ENCODE measurements at regions not wholly inside any gene's neighbourhood (a gene's known extent, or its start where the extent isn't known, plus 50 kb on each side); places are given as distances from the start of the nearest gene placed in this dataset.

GRCh38 chr11:81270686-81271085 is 1463.0 kb downstream of the FAM181B start:
- DNase-seq (ENCODE audit: low read depth in 1 of 2, low spot score in 1 of 2): no peak
- no peaks in the 10 kb centered on the region for H3K4me1 ChIP-seq (ENCODE audit: low read depth)
- no peak overlapping the region for H3K27ac ChIP-seq
- no peak overlapping the region for H3K4me3 ChIP-seq
- H3K9me3 ChIP-seq (ENCODE audit: low read depth): no peaks in the 10 kb centered on the region
- no peaks in the 10 kb centered on the region for H3K27me3 ChIP-seq
- no peak for TF ChIP-seq CTCF (IDR thresholded peaks at IDR 0.05; ENCODE audit: low read depth, low read length)
- H3K36me3 ChIP-seq: no peaks in the 10 kb centered on the region

- Histone ChIP-seq H3K9me3 (ENCODE audit: low read depth) (no peaks in the 10 kb centered on the region), H3K4me1 (ENCODE audit: low read depth) (peaks cover 2% of the 10 kb centered on the region), H3K36me3 (no peaks in the 10 kb centered on the region), H3K4me3 (no peak overlapping the region), H3K27ac (no peak overlapping the region), H3K27me3 (no peaks in the 10 kb centered on the region)
- no peak for TF ChIP-seq CTCF (IDR thresholded peaks at IDR 0.05; ENCODE audit: low read depth, low read length)
- DNase-seq (ENCODE audit: low read depth in 1 of 2, low spot score in 1 of 2): no peak
These were observed 1466.4 kb downstream of the FAM181B start for GRCh38 chr11:81267246-81267645.

GRCh38 chr11:81259471-81259870 is 1474.2 kb downstream of the FAM181B start:
- Histone ChIP-seq H3K27me3 (no peaks in the 10 kb centered on the region), H3K36me3 (no peaks in the 10 kb centered on the region), H3K9me3 (ENCODE audit: low read depth) (no peaks in the 10 kb centered on the region), H3K27ac (no peak overlapping the region), H3K4me3 (no peak overlapping the region), H3K4me1 (ENCODE audit: low read depth) (peaks cover 9% of the 10 kb centered on the region)
- TF ChIP-seq CTCF (IDR thresholded peaks at IDR 0.05; ENCODE audit: low read depth, low read length): no peak
- DNase-seq (ENCODE audit: low read depth in 1 of 2, low spot score in 1 of 2): no peak

GRCh38 chr11:81255895-81256294 is 1477.8 kb downstream of the FAM181B start:
- Histone ChIP-seq H3K4me3 (no peak overlapping the region), H3K9me3 (ENCODE audit: low read depth) (no peaks in the 10 kb centered on the region), H3K4me1 (ENCODE audit: low read depth) (no peaks in the 10 kb centered on the region), H3K27ac (no peak overlapping the region), H3K27me3 (no peaks in the 10 kb centered on the region), H3K36me3 (no peaks in the 10 kb centered on the region)
- TF ChIP-seq CTCF (IDR thresholded peaks at IDR 0.05; ENCODE audit: low read depth, low read length): no peak
- DNase-seq (ENCODE audit: low read depth in 1 of 2, low spot score in 1 of 2): no peak

- Histone ChIP-seq H3K9me3 (ENCODE audit: low read depth) (no peaks in the 10 kb centered on the region), H3K27ac (no peak overlapping the region), H3K4me1 (ENCODE audit: low read depth) (no peaks in the 10 kb centered on the region), H3K36me3 (no peaks in the 10 kb centered on the region), H3K27me3 (no peaks in the 10 kb centered on the region), H3K4me3 (no peak overlapping the region)
- no peak for TF ChIP-seq CTCF (IDR thresholded peaks at IDR 0.05; ENCODE audit: low read depth, low read length)
- no peak for DNase-seq (ENCODE audit: low read depth in 1 of 2, low spot score in 1 of 2)
These were observed 1480.4 kb downstream of the FAM181B start for GRCh38 chr11:81253244-81253643.

GRCh38 chr11:81246941-81247340 is 1486.7 kb downstream of the FAM181B start:
- Histone ChIP-seq H3K36me3 (no peaks in the 10 kb centered on the region), H3K9me3 (ENCODE audit: low read depth) (no peaks in the 10 kb centered on the region), H3K4me1 (ENCODE audit: low read depth) (no peaks in the 10 kb centered on the region), H3K27ac (no peak overlapping the region), H3K4me3 (no peak overlapping the region), H3K27me3 (no peaks in the 10 kb centered on the region)
- DNase-seq (ENCODE audit: low read depth in 1 of 2, low spot score in 1 of 2): no peak
- no peak for TF ChIP-seq CTCF (IDR thresholded peaks at IDR 0.05; ENCODE audit: low read depth, low read length)
